ENCODE measurements at regions not wholly inside any gene's neighbourhood (a gene's known extent, or its start where the extent isn't known, plus 50 kb on each side); places are given as distances from the start of the nearest gene placed in this dataset.
"Not testable (repeated sequence)": the region's sequence is repeated elsewhere in the genome, so short reads cannot be mapped to it uniquely, and the experiment has no call there.

DNA sequence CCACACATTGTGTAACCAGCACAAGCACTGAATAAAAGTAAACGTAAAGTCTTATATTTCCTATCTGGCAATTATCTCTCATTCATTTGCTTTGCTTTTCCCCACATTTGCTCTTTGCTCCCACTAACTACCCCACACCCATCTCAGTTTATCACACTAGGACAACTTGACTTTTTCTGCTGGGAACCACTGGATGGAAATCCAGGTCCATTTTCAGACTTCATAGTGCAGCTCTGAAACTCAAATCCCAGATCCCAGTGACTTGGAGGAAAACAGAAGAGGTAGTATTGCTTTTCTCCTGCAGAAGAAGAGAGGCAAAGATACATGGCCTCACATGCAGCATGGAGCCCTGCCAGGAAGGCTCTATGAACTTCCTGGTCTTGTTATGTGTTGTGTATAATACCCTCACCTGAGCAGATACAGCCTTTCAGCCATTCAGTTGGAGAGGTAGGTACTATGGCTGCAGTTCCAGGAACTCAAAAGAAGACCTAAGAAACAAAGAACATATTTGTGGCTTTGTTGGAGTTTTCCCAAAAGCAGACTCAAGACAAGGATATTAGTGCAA lies 90.0 kb upstream of the NIPBL start:
- DNase-seq, result no peak

DNA sequence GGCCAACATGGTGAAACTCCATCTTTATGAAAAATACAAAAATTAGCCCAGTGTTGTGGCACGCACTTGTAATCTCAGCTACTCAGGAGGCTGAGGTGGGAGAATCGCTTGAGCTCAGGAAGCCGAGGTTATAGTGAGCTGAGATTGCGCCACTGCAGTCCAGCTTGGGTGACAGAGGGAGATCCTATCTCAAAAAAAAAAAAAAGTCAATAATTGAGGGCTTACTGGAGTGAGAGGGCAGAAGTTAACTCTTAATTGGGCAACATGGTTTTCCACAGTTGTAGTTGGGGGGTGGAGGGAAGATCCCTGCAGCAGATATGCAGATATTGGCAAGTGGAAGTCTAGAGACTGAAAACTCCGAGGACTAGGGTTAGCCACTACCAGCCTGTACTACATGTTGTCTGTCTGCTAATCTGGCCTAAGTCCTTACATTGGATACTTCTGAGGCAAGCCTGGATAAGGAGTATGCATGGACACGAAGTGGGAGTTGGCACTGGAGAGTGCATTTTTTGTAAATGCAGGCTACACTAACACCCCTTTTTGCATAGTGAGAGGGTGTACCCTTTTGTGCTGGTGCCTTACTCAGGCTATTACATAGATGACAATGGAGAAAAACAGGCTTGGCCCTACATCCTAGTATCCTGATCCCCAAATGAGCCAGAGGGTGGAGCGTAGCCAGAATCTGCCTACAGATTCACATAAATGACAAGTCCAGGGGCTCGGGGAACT lies 89.0 kb upstream of the NIPBL start:
- no peak for DNase-seq

DNA sequence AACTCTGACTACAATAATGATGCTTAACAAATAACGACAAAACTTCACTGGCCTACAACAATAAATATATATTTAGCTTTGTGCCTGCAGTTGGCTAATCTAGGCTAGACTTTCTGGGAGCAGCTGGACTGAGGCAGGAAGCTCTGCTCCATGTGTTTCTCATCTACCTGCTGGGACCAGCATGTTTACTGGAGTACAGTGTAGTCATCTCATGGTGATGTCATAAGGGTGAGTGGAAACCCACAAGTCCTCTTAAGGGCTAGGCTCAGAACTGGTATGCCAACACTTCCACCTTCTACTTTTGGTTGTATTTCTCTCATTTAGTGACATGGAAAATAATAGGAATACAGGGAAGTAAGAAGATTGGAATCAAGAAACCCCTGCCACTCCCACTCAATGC lies 85.7 kb upstream of the NIPBL start:
- DNase-seq, result no peak

DNA sequence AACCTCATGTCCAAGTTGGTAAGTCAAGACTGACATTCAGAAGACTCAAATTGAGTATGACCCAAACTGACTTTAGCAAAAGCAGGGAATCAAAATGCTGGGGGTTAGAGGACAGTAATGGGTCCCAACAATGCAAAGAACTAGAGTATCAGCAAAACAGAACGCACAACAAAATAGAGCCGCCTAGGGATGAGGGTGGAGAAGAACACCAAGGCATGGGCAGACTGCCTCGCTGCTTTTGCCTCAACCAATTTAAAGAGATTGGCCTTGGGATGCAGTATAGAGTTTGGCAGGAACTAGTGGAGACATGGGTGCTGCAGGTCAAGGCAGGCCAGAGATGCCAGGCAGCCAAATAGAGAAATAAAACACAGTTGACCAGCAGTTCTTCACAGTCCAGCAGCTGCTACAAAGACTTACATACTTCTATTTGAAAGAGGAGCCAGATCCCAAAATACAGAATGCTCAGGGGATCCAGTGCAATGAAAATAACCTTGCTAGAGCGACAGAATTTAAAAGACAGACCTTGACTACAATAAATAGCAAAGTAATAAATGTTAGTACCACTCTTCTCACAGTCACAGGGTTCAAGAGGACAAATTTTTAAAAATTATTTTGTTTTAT lies 83.9 kb upstream of the NIPBL start:
- DNase-seq, result no peak

GRCh38 chr5:36795366-36795765 lies 81.2 kb upstream of the NIPBL start:
- no peak for DNase-seq

DNA sequence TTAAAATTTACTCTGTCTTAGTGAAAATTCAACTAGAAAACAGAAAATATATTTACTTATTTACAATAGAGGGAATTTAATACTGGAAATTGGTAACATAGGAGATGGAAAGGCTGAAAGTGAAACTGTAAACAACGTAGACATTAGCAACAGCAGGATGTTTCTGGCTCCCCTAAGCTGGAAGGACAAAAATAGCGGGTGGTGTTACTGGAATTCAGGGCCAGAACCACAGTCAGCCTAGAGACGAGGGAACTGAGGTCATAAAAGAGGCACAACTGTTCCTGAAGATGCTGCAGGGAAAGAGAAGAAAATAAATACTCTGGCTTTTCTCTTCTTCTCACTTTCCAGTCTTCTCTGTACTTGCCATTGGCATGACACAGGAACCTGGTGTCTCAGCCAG lies 80.4 kb upstream of the NIPBL start:
- DNase-seq, result no peak

DNA sequence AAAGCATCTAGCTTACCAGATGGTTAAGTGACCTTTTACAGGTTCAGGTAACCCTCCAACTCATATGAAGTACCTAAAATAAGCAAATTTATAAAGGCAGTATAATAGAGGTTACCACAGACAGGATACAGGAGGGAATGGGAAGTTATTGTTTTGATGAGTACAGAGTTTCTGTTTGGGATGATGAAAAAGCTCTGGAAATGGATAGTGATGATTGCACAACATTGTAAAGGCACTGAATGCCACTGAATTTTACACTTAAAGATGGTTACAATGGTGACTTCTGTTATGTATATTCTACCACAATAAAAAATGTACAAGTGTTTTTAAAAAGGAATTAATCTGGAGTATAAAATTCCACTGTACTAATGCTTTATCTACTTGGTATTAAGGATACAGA lies 75.0 kb upstream of the NIPBL start:
- DNase-seq, result no peak

GRCh38 chr5:36802187-36802586 lies 74.4 kb upstream of the NIPBL start:
- no peak for DNase-seq

- DNase-seq, result not testable (repeated sequence)
Observed at GRCh38 chr5:36813249-36813648, 63.3 kb upstream of the NIPBL start.

DNA sequence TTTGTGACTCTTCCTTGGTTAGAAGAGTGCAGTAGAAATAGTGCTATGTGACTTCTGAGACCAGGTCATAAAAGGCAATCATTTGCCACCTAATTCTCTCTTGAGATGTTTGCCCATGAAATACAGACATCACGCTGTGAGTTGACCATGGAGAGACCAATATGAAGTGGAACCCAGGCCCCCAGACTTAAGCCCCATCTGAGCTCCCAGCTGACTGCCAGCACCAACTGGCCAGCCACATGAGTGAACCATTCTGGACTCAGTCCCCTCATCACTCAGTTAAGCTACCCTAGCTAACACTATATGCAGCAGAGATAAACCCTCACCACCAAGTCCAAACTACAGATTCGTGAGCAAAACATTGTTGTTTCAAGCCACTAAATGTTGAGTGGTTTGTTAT lies 60.7 kb upstream of the NIPBL start:
- no peak for DNase-seq

GRCh38 chr5:36820900-36821299 lies 55.7 kb upstream of the NIPBL start:
- no peak for DNase-seq

- no peak for DNase-seq
Observed at GRCh38 chr5:36826694-36827093, 49.9 kb upstream of the NIPBL start.

All from stimulated activated naive CD4-positive, alpha-beta T cell treated with Interleukin-2 at 50 U/mL for 16 hours (primary cell).